ENCODE measurements at regions not wholly inside any gene's neighbourhood (a gene's known extent, or its start where the extent isn't known, plus 50 kb on each side); places are given as distances from the start of the nearest gene placed in this dataset.

DNA sequence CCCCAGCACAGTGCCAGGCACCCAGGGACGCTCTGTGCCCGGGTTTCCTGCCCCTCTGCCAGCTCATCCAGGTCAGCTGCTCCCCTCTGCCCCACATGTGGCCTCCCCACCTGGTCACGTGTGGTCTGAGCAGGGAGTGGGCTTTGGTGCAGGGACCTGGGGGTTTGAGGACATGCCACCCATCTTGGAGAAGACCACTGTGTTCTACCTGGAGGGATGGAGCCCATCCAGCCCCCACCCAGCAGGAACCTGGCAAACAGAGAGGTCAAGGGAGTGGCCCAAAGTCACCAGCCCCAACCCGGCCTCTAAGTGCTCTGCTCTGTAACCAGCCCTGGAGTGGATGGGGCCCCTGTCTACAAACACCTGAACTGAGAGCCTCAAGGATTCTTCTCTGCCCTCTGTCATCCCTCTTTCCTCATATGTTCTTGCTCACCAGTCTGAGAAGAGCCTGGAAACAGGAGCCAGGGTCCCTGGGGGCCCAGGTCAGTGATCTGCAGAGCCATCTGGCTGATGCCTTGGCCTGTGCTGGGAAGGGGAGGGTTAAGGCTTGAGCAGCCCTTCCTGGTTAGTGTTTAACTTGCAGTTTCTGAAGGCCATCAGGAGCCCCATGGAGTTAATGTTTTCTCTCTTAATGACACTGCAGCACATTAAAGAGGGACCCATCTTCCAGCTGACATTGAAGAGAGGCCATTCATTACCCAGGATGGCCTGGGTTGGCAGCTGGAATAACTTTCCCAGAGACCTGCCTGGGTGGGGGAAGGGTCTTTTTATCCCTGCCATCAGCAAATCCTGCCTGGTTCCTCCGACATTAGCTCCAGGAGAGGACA lies 235.4 kb downstream of the PTPRU start:
- DNase-seq = peak; percentile 48

DNA sequence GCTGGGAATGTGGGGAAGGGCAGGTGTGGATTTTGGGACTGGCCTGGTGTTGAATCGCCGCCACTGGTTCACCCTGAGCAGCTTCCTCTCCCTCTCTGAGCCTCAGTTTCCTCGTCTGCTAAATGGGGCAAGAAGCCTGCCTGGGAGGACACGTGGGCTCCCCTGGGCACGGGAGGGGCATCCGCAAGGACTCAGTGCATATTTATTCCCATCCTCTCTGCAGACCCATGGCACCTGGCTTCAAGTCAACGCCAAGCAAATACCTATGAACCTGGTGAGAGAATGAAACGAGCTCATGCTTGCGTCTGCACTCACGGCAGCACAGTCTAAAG lies 234.4 kb downstream of the PTPRU start:
- no peak for DNase-seq

DNA sequence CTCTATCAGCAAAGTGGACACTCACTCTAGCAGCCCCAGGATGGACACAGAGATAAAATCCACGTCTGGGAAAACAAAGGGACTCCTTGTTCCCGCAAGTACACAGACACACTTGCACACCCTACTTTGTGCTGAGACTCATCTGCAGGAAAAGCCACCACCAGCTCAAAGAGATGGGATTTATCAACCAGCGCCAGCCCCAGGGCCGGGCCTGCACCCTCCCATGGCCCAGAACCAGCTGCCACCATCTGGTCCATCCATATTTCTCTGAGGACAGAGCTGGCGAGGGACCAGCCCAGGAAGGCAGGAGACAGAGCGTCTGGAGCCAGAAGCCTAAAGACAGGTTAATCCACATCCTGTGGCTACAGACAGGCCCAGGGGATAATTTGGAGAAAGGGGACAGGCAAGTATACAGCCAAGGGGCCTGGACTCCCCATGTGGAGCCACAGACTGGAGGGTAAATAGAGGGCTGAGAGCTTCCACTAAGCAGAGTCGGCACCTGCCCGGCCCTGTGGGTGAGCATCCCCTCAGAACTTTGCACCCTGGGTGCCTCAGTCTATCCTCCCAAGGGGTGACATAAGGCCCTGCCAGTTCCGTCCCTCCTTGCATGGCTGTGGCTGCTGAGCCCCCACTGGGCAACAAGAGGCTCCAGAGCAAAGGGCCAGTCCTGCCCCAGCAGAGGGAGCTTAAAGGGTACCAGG lies 233.9 kb downstream of the PTPRU start:
- DNase-seq = no peak

DNA sequence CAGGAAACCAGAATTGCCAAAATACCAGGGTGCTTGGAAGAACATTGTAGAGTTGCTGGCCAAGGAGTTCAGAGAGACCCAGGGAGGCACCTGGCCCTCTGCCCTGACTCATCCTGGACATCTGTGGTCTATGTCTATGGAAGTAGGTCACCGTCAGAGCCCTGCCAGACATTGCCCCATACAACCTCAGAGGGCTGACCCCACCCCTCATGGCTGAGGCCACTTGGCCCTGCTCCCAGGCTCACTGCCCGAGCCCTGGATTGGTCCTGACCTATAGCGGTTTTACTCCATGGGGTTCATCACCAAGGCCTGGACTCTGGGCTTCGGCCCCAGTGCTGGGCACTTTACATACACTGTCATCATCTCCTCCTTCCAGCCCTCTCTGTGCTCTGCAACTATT lies 233.1 kb downstream of the PTPRU start:
- no peak for DNase-seq

DNA sequence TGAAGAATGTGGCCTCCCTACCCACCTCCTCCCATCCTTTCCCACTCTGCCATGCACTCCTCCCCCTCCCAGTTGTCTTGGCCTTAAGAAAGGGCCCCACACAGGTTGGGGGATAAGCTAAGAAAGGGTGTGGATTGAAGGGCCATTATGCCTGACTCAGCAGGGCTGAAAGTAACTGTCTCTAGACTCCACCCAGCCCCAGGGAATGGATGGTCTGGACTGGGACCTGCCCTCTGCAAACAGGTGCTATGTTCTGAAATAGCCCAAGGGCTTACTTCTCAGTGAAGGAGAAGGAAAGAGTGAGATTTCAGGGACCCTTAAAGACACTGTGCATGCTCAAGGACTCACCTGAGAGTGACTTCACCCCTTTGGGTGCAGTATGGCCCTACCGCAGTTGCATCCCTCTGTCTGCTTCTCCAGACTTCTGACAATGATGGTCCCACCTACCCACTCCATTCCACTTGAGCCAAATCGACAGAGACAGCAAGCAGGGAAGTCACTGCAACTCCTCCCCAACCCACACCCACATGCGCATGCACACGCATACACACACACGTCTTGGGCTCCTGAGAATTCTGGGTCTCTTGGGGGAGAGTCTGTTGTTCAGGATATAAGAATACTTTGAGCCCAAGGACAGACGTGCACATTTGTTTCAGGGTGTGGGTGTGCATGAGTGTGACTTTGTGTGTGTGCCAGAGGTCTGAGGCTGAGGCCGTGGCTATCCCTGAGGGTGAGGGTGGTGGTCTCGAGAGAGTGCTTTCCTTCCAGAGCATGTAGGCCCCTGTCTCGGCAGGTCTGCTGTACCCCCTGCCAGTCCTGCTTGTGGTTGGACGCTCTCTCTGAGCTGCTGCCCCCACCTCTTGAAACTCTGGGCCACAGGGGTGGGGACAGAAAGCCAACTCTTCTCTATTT lies 231.9 kb downstream of the PTPRU start:
- no peak for DNase-seq

DNA sequence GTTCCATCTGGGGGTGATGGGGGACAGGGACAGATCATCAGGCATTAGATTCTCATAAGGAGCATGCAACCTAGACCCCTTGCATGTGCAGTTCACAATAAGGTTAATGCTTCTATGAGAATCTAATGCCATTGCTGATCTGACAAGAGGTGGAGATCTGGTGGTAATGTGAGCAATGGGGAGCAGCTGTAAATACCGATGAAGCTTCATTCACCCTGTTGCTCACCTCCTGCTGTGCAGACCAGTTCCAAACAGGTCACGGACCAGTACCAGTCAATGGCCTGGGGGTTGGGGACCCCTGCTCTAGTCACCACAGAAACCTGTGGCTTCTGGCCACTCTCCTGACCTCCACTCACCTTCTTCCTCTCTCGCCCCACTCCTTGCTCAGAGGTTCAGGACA lies 229.9 kb downstream of the PTPRU start:
- DNase-seq = no peak

DNA sequence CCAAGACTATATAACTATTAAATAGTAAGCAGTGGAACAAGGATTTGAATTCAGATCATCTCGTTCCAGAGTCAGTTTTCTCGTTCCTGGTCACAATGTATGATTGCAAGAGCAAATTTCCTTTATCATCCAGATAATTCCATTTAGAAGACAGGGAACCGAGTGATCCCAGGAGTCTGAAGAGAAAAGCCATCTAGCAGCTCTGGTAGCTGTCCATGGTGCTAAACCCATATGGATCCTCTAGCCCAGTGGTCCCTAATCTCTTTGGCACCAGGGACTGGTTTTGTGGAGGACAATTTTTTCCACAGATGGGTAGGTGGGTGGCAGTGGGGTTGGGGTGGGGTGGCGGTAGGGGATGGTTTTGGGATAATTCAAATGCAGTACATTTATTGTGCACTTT lies 229.4 kb downstream of the PTPRU start:
- no peak for DNase-seq

DNA sequence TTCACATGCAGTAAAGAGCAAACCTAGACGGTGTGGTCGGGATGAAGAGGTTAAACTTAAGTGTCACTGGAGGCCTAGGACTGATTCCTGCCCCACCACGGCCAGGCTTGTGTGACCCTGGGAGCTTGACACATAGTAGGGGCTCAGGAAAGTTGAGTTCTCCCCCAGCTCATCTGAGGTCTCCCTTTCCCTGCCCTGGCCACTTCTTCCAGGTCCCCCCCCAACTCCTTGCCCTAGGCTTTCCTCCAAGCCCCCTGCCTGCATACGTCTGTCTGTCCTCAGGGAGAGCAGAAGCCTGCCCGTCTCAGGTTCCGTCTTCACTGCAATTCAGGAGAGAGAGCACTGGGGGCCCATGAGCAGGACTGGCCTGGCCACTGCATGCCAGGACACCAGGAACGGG lies 225.8 kb downstream of the PTPRU start:
- DNase-seq = no peak

DNA sequence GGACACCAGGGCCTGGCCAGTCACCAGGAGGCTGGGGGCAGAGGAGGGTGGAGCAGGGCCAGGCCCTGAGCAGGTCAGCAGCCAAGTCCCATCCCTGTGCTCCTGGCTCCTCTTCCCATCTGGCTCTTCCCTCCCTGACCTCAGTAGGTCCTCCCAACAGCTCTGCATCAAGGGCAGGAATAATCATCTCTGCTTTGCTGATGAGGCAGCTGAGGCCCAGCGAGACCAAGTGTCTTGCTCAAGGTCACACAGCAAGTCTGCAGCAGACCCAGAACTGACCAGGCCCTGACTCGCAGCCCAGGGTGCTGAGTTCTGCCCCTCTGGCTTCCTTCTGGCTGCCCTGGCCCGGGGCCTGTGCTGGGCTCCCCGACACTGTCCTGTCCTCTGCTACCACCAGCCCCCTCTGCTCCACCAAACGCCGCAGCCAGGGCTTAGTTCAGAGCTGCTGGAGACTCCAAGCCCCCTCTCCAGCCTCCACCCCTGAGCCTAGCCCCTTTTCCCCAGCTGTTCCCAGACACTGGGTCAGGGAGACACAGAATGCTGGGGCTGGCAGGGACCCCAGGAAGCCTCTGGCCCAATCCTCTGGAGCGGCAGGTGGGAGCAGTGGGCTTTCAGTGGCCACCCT lies 224.9 kb downstream of the PTPRU start:
- no peak for DNase-seq

DNA sequence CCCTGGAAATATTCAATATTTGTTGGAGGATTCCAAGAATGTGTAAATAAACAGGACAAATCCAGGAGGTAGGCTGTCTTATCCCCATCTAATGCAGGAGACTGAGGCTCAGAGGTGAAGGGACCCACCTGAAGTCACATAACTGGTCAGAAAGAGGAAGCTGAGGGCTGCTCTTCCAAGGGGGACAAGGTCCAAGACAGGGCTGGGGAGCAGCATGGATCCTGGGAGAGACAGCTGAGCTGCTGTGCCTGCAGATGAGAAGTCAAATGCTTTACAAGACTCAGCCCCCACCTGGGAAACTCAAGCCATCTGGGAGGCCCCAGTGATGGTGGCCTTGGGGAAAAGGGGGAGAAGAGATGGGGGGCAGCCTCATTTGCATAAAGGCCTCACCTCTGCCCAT lies 224.4 kb downstream of the PTPRU start:
- DNase-seq = no peak

DNA sequence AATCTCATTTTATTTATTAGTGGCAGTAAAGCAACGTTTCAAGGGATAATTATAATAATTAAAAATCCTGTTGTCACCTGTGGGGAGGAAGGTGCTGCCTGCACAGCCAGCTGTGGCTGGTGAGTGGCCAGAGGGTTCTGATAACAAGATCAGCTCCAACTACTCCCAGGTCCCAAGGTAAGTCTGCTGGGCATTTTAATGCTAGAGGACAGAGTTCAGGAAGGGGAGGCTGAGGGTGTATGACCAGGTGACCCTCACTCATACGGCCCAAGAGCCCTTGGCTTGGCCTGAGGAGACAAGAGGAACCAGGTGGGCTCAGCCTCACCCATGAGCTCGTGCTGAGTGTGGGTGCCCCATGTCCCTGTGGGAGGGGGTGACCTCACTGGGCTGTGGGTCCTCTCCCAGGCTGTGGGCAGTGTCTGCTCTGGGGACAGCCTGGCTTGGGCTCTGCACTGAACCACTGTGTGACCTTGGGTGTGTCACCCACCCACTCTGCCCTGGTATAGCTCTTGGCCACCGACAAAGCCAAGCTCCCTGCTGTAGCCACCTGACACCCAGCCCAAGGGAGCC lies 223.8 kb downstream of the PTPRU start:
- no peak for DNase-seq

DNA sequence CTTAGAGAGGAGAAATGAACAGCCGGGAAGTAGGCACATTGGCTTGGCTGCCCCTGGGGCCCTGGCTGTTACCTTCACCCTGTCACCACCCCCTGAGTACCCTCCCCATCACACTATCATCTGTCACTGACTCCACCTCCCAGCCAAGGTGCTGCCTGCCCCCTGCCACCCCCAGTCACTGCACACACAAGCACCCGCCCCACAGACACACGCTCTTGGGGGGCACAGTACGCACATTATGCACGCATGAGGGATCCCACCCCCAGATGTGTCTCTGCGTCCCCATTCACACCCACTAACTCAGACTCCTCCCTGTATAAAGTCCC lies 223.3 kb downstream of the PTPRU start:
- no peak for DNase-seq

DNA sequence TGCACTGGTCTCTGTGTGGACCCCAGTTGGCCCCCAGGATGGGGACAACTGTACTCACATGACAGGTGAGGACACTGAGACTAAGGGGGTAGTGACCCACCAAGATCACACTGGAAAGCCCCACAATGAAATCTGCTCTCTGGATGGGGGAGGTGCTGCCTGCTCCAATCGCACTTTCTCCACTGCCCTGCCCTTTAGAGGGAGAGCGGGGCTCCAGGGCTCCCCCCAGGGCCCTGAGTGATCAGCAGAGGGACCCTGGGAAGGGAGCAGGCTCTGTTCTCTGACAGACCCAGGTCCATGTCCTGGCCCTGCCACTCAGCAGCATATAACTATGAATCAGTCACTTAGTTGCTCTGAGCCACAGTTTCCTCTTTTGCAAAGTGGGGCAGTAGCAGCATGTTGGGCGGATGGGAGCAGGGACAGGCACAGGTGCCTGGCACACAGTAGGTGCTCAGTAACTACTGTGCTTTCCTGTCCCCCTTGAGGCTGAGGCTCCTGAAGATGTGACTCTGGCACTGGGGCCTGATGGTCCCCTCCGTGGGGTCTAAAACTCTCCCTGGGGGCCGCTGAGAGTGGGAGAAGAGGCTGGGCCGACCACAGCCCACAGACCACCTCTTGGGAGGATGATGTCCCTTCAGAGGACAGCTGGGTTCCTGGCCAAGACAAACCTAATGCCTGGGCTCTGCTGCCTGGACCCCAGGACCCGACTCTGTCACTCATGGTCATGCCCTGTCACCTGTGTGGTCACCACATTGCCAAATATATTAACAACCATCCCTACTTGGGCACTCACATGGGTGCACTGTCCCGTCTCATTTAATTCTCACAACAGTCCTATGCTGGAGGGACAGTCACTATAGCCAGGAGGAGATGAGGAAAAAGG lies 222.7 kb downstream of the PTPRU start:
- no peak for DNase-seq

DNA sequence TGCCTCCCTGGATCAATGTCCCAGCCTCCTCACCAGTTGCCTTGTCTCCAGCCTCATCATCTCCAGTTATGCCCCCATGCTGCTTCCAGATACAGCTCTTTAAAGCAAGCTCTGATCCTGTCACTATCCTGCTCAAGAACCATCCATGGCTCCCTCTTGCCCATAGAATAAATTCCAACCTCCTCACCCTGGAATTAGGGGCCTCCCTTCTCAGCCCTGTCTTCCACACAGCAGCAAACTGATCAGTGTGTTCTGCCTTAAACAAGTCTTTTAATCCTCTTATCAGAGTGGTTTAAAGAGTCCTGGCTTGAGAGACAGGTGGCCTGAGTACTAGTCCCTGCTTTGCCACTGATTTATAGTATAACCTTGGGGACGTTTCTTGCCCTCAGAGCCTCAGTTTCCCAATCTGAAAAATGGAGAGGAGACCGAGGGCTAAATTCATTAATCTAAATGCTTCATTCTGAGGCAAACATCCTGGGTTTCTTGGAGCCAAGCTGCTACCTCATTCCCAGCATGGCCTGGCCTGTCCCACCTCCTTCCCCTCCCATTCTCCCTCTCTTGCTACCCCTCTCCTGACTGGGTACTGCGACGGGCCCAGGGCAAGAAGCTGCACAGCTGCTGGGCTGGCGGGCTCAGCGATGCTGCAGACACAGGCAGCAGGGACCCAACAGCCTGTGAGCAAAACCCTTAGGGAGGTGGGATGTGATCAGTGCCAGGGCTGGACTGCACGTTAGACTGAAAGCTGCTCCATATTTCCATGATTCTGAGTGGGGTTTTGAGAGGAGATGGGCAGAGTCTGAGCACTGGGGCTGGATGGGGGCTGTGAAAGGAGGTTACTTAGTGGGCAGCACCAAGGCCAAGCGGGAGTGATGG lies 221.4 kb downstream of the PTPRU start:
- no peak for DNase-seq

DNA sequence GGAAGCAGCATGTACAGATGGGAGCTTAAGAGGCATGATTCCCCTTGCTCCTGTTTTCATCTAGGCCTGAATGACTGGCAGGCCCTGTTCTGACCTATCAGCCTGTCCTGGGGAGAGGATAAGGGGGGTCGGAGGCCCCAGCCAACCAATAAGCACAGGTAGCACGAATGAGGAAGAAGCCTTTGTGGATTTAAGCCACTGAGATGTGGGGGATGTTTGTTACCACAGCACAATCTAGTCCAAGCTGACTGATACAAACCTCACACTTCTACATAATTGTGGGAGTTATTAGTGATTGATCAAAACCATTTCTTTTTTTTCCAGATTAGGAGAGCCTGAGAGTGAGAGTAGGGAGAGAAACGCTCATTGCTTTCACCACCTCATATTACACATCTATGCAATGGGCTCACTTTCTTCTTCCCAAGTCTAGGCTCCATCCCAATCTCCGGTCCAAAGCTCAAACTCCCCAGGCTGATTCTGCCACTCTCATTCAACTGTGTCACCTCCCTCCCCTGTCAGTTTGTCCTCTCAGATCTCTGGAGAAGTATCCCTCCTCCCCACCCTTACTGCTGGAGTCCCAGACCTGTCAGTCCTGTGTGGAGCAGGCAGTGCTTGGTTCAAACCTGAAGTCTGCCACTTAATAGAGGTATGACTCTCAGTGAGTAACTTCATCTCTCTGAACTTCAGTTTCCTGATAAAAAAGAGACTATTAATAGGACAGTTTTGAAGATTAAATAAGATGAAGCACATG lies 220.5 kb downstream of the PTPRU start:
- no peak for DNase-seq

DNA sequence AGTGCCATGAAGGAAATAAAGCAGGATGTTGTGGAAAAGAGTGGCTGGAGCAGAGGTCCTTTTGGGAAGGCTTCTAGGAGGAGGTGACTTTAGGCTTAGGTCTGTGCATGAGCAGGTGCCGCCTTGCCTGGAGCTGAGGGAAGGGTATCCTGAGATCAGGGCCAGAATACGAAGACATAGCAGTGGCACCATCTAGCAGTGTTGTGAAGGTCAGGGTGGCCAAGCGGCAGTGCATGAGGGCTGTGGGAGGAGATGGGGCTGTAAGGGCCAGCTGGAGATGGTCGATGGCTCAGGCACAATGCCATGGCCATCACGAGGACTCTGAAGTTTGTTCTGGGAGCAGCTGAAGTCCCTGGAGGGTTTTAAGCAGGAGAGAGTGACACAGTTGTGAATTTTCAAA lies 219.5 kb downstream of the PTPRU start:
- DNase-seq = no peak

DNA sequence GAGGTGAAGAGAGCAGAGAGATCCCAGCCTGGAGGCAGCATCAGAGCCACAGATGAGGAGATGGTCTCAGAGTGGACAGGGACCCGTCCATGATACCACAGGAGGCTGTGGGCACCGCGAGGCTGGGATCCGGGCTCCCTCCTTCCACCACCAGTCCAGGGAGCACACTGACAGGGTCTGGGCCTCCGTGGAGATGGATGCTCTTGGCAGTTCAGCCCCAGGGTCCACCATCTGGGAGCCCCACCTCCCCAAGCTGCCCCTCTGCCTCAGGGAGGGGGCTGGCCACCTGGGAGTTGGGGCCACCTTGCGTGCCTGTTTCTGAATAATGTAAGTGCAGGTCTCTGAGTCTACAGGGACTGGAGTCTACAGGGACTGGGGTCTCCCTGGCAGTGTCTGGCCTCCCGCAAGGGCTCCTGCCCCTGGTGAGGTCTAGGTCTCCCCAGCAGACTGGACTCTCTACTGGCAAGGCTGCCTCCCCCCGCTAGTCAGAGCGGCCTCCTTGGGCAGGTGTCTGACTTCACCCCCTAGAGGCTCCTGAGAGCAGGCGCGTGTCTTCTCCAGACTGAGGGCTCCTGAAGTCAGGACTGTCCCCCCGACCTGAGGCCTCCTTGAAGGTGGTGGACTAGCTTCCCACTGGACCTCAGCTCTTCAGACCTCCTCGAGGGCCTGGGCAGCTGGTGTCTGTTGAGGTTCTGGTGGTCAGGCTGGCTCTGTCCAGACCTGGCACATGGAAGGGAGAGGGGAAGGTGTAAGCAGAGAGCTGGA lies 218.5 kb downstream of the PTPRU start:
- no peak for DNase-seq

DNA sequence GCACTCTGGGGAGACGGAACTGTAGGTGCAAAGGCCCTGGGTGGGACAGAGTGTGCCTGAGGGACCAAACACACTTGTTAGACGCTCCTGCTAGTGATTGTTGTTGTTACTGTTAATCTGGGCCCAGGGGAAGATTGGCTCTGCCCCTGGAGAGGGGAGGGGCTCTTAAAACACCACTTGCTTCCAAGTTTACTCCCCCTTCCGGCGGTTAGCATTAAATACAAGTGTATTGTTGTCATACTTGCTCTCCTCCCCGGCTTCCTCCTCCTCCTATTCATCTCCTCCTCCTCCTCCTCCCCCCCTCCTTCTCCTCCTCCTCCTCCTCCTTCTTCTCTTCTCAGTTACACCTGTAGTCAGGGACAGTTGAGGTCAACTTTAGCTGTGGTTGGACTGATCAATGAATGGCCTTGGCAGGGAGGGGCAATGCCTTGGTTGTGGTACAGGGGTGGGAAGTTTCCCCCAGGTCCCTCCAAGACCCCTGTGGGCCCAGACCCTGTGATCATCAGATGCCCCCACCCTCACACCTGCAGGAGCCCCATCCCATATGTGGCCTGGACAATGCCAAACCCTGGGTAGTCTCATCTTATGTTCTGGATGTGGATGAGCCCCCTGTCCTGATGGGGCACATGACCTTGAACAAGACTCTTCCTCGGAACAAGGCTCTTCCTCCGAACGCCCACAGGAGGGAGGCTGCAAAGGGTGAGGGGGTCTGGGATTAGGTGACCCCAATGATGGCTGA lies 217.3 kb downstream of the PTPRU start:
- no peak for DNase-seq
